H1 (cell line): ENCODE measurements at regions not wholly inside any gene's neighbourhood (a gene's known extent, or its start where the extent isn't known, plus 50 kb on each side); places are given as distances from the start of the nearest gene placed in this dataset.

Source experiments
- CTCF ChIA-PET: fragments of 300-600 bp; sonication (Branson Sonifier 250); formaldehyde crosslinking; loops from one replicate; lab custom pipeline; 2021; ENCODE audit not compliant: partially characterized antibody; lab: Charles Lee
- POLR2A ChIA-PET: fragments of 300-600 bp; sonication (Branson Sonifier 250); formaldehyde crosslinking; loops from one replicate; lab custom pipeline; 2021; ENCODE audit warnings: inconsistent platforms; ENCODE audit not compliant: partially characterized antibody; lab: Charles Lee
- DNase-seq, 2 experiments: peaks; one replicate each; pipeline versions ENCODE4 v3.0.0 to v3.0.0-alpha.2; 2010 to 2022; ENCODE audit warnings: low spot score in 2 of 2, low read depth in 1 of 2, mixed read lengths in 1 of 2
- FAIRE-seq: peaks from 2 replicates; lab custom pipeline; 2011; peaks lifted over from hg19 to GRCh38; lab: Jason Lieb, UNC
- H2AFZ ChIP-seq: 2 replicates; pipeline ENCODE4 v1.8.1; 2012; ENCODE audit warnings: low read length, inconsistent platforms
- H2AK5ac ChIP-seq: 2 replicates; pipeline ENCODE4 v1.6.1; 2013; ENCODE audit warnings: low read depth, low read length
- H2BK120ac ChIP-seq: replicated peaks from 2 replicates; pipeline ENCODE3; 2013; ENCODE audit warnings: low read depth, low read length, inconsistent platforms
- H2BK12ac ChIP-seq: 2 replicates; pipeline ENCODE4 v1.6.1; 2013; ENCODE audit warnings: low read depth, low read length
- H2BK15ac ChIP-seq: 2 replicates; pipeline ENCODE4 v1.6.1; 2013; ENCODE audit warnings: low read length
- H2BK20ac ChIP-seq: 2 replicates; pipeline ENCODE4 v1.6.1; 2013; ENCODE audit warnings: low read length
- H2BK5ac ChIP-seq: 2 replicates; pipeline ENCODE4 v1.6.1; 2013; ENCODE audit warnings: low read depth, low read length
- H3K14ac ChIP-seq: 2 replicates; pipeline ENCODE4 v1.6.1; 2013; ENCODE audit warnings: inconsistent platforms; ENCODE audit not compliant: insufficient read length
- H3K18ac ChIP-seq: 2 replicates; pipeline ENCODE4 v1.6.1; 2013; ENCODE audit warnings: low read length; ENCODE audit errors: extremely low read depth
- H3K23ac ChIP-seq: 2 replicates; pipeline ENCODE4 v1.6.1; 2013; ENCODE audit warnings: inconsistent platforms; ENCODE audit not compliant: insufficient read length
- H3K23me2 ChIP-seq: 2 replicates; pipeline ENCODE4 v1.6.1; 2013; ENCODE audit warnings: low read depth, low read length
- H3K27ac ChIP-seq: 2 replicates; pipeline ENCODE4 v1.6.1; 2011; ENCODE audit warnings: low read depth, low read length, inconsistent platforms
- H3K27me3 ChIP-seq, 4 experiments: replicated peaks in 1 of 4; 1 replicate in 1 of 4; 2 replicates in 3 of 4; pipeline versions ENCODE4 v1.6.1 to v1.8.1; 2011 to 2013; ENCODE audit warnings: low read length in 3 of 4, mild to moderate bottlenecking in 3 of 4, inconsistent platforms in 2 of 4, mixed read lengths in 2 of 4, moderate library complexity in 1 of 4; ENCODE audit not compliant: control insufficient read depth in 3 of 4, insufficient read depth in 3 of 4; ENCODE audit errors: extremely low read depth in 1 of 4
- H3K36me3 ChIP-seq, 4 experiments: 2 replicates each; pipeline versions ENCODE4 v1.6.1 to v1.8.1; 2011 to 2013; ENCODE audit warnings: mild to moderate bottlenecking in 4 of 4, low read length in 3 of 4, moderate library complexity in 2 of 4, control low read depth in 1 of 4, inconsistent platforms in 1 of 4; ENCODE audit not compliant: insufficient read depth in 4 of 4, control insufficient read depth in 2 of 4
- H3K4ac ChIP-seq: replicated peaks from 2 replicates; pipeline ENCODE3; 2013; ENCODE audit warnings: low read length, low read depth, mixed read lengths, inconsistent platforms; ENCODE audit not compliant: insufficient read length
- H3K4me1 ChIP-seq, 4 experiments: replicated peaks in 1 of 4; 1 replicate in 1 of 4; 2 replicates in 3 of 4; pipeline versions ENCODE4 v1.6.1 to v1.8.1; 2011 to 2013; ENCODE audit warnings: low read length in 3 of 4, inconsistent platforms in 2 of 4, mixed read lengths in 1 of 4; ENCODE audit not compliant: insufficient read depth in 4 of 4, control insufficient read depth in 3 of 4
- H3K4me2 ChIP-seq, 2 experiments: 2 replicates each; pipeline versions ENCODE4 v1.6.1 to v1.8.1; 2011 to 2013; ENCODE audit warnings: low read depth in 2 of 2, low read length in 2 of 2, control low read depth in 1 of 2, inconsistent platforms in 1 of 2, mild to moderate bottlenecking in 1 of 2; ENCODE audit not compliant: insufficient read depth in 1 of 2
- H3K4me3 ChIP-seq, 4 experiments: fragments of 200-600, 300-600 bp in 1 of 4; sonication (generic), shearing (Covaris generic), sonication (Bioruptor Twin) in 1 of 4; 2 replicates each; pipeline versions ENCODE4 v1.5.1 to v1.8.1; 2011 to 2016; ENCODE audit warnings: low read length in 4 of 4, low read depth in 3 of 4, control low read depth in 2 of 4, inconsistent platforms in 2 of 4, mild to moderate bottlenecking in 2 of 4, mixed read lengths in 1 of 4, moderate library complexity in 1 of 4; ENCODE audit not compliant: insufficient read depth in 2 of 4; ENCODE audit errors: extremely low read depth in 1 of 4
- H3K56ac ChIP-seq: replicated peaks from 2 replicates; pipeline ENCODE3; 2013; ENCODE audit warnings: low read depth, mild to moderate bottlenecking, mixed read lengths, low read length, inconsistent platforms; ENCODE audit not compliant: insufficient read length
- H3K79me1 ChIP-seq: 2 replicates; pipeline ENCODE4 v1.6.1; 2013; ENCODE audit warnings: low read depth, low read length, control low read depth
- H3K79me2 ChIP-seq, 2 experiments: 2 replicates each; pipeline versions ENCODE4 v1.6.1 to v1.8.1; 2012 to 2013; ENCODE audit warnings: low read length in 2 of 2, mild to moderate bottlenecking in 2 of 2, inconsistent platforms in 1 of 2; ENCODE audit not compliant: insufficient read depth in 2 of 2, control insufficient read depth in 1 of 2
- H3K9ac ChIP-seq, 4 experiments: replicated peaks in 1 of 4; 1 replicate in 1 of 4; 2 replicates in 3 of 4; pipeline versions ENCODE4 v1.6.1 to v1.8.1; 2011 to 2013; ENCODE audit warnings: low read depth in 3 of 4, low read length in 3 of 4, control low read depth in 2 of 4, mild to moderate bottlenecking in 2 of 4, moderate library complexity in 2 of 4, inconsistent platforms in 1 of 4; ENCODE audit errors: extremely low read depth in 1 of 4
- H3K9me3 ChIP-seq, 2 experiments: 2 replicates each; pipeline versions ENCODE4 v1.6.1 to v1.8.1; 2012 to 2013; ENCODE audit warnings: mild to moderate bottlenecking in 2 of 2, moderate library complexity in 2 of 2, control low read depth in 1 of 2, inconsistent platforms in 1 of 2, low read depth in 1 of 2, low read length in 1 of 2, mixed read lengths in 1 of 2; ENCODE audit not compliant: insufficient read depth in 2 of 2
- H4K20me1 ChIP-seq, 2 experiments: replicated peaks in 1 of 2; 2 replicates each; pipeline versions ENCODE3 to v1.8.1; 2011 to 2013; ENCODE audit warnings: inconsistent platforms in 2 of 2, low read length in 2 of 2, mild to moderate bottlenecking in 1 of 2; ENCODE audit not compliant: insufficient read depth in 2 of 2, control insufficient read depth in 1 of 2
- H4K5ac ChIP-seq: 2 replicates; pipeline ENCODE4 v1.6.1; 2013; ENCODE audit warnings: low read length, low read depth, mixed read lengths, inconsistent platforms; ENCODE audit not compliant: insufficient read length
- H4K8ac ChIP-seq: 2 replicates; pipeline ENCODE4 v1.8.0; 2013; ENCODE audit warnings: mild to moderate bottlenecking, moderate library complexity, low read length, inconsistent platforms; ENCODE audit not compliant: insufficient read depth; ENCODE audit errors: extremely low read depth
- H4K91ac ChIP-seq: replicated peaks from 2 replicates; pipeline ENCODE3; 2013; ENCODE audit warnings: low read length, mixed read lengths, inconsistent platforms; ENCODE audit not compliant: insufficient read length
- GTF2F1 ChIP-seq: IDR thresholded peaks from 2 replicates; pipeline ENCODE4 v1.6.1; 2012; ENCODE audit warnings: low read depth, low read length, improper control_type of control experiment, borderline replicate concordance
- JUN ChIP-seq: IDR thresholded peaks from 2 replicates; pipeline ENCODE4 v1.6.1; 2011; ENCODE audit warnings: low read depth, mild to moderate bottlenecking, improper control_type of control experiment, low read length
- PHF8 ChIP-seq: fragments of 200-600 bp; sonication (generic); conservative IDR thresholded peaks from 2 replicates; pipeline ENCODE4 v1.7.1; 2012; ENCODE audit warnings: low read depth, mild to moderate bottlenecking, inconsistent platforms, low read length, moderate library complexity
- RBBP5 ChIP-seq: IDR thresholded peaks from 2 replicates; pipeline ENCODE4 v1.7.1; 2012; ENCODE audit warnings: low read depth, mild to moderate bottlenecking, inconsistent platforms, low read length, moderate library complexity, borderline replicate concordance
- SIN3A ChIP-seq, 2 experiments: IDR thresholded peaks in 1 of 2; conservative IDR thresholded peaks in 1 of 2; 2 replicates each; pipeline ENCODE4 v1.6.1; 2011 to 2012; ENCODE audit warnings: low read length in 2 of 2, improper control_type of control experiment in 1 of 2, low read depth in 1 of 2, mild to moderate bottlenecking in 1 of 2
- SP4 ChIP-seq: IDR thresholded peaks from 2 replicates; pipeline ENCODE4 v1.6.1; 2012; ENCODE audit warnings: low read length, inconsistent platforms
- WGBS, 2 experiments: shearing (Covaris generic) in 1 of 2; methylation state at CpG; one replicate each; pipeline versions ENCODE4 v1.1.6 to v1.1.7; 2013 to 2015; ENCODE audit warnings: low lambda C conversion rate in 2 of 2, mixed read lengths in 2 of 2, inconsistent platforms in 1 of 2, low coverage in 1 of 2, missing lambda C conversion rate in 1 of 2; ENCODE audit not compliant: insufficient replicate concordance in 2 of 2, insufficient coverage in 1 of 2, insufficient read length in 1 of 2; ENCODE audit errors: extremely low coverage in 1 of 2, missing lambda C conversion rate in 1 of 2; 5-methylcytosine and 5-hydroxymethylcytosine counted together
- TF ChIP-seq, protein P1 (sequence below): IDR thresholded peaks from 2 replicates; pipeline ENCODE4 v1.6.1; 2012; ENCODE audit warnings: inconsistent platforms

DNA sequence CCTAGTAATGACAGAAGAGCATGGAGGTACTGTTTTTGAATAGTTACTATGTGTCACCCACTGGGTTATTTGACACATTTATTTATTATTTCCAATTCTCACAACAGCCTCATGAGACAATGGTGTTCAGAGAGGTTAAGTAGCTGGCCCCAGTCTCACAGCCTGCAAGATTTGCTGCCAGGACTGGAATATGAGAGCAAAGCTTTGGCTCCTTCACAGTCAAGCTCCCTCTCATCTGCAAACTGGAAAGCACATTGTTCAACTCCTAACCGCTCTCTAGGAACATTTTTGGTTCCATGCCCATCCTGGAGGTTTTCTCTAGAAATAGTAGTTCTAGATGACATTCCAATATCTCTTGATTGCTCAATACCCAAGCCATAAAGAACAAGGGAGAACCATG, 75.5 kb upstream of the CXCL12 start:
- no peaks in the 10 kb centered on the region for H3K79me2 ChIP-seq
- H2AFZ ChIP-seq = no peak overlapping the region
- no peak overlapping the region for H2BK15ac ChIP-seq
- H3K79me1 ChIP-seq = no peaks in the 10 kb centered on the region
- H3K27me3 ChIP-seq = no peaks in the 10 kb centered on the region
- no peak overlapping the region for H3K27ac ChIP-seq
- no peak overlapping the region for H2BK5ac ChIP-seq
- no peak overlapping the region for H2BK120ac ChIP-seq
- no peaks in the 10 kb centered on the region for H3K23me2 ChIP-seq
- CTCF ChIA-PET = interaction anchor here (0.9 to 1.2 kb wide), 2 partner anchors 62 to 445 kb away, joined by 3 read pairs; no protein-coding TSS in a partner anchor
- H3K23ac ChIP-seq = no peak overlapping the region
- no peak overlapping the region for H4K91ac ChIP-seq
- no peak overlapping the region for H3K4ac ChIP-seq
- H2BK12ac ChIP-seq = no peak overlapping the region
- 100% methylated on average over 1 of the region's 1 CpG; no CpG with 5 or more reads in 1 of the 2 experiments for WGBS, 2 experiments
- no peak overlapping the region for H3K14ac ChIP-seq
- no peak overlapping the region for H4K5ac ChIP-seq
- no peak overlapping the region for H3K18ac ChIP-seq
- no peak overlapping the region for H3K56ac ChIP-seq
- no peak overlapping the region for H2AK5ac ChIP-seq
- no peaks in the 10 kb centered on the region for H3K4me1 ChIP-seq
- no peaks in the 10 kb centered on the region for H4K20me1 ChIP-seq
- no peaks in the 10 kb centered on the region; a peak in 1 of 4 replicates for H3K9me3 ChIP-seq
- TF ChIP-seq SIN3A (conservative IDR thresholded peaks at IDR 0.05 in 1 of 2, IDR thresholded peaks at IDR 0.05 in 1 of 2; ENCODE audit: low read depth in 1 of 2, low read length in 2 of 2) = no peak
- TF ChIP-seq, protein P1, sequence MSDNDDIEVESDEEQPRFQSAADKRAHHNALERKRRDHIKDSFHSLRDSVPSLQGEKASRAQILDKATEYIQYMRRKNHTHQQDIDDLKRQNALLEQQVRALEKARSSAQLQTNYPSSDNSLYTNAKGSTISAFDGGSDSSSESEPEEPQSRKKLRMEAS = no peak
- no peak for TF ChIP-seq JUN
- TF ChIP-seq GTF2F1 = no peak
- TF ChIP-seq RBBP5 = no peak
- no peak for TF ChIP-seq SP4
- no peak for TF ChIP-seq PHF8
- H3K36me3 ChIP-seq = no peaks in the 10 kb centered on the region
- no peak overlapping the region for H3K4me3 ChIP-seq
- H4K8ac ChIP-seq = no peak overlapping the region
- DNase-seq = no peak
- H2BK20ac ChIP-seq = no peak overlapping the region
- H3K9ac ChIP-seq = no peak overlapping the region
- no peak overlapping the region for H3K4me2 ChIP-seq
- POLR2A ChIA-PET = no interaction called here
- FAIRE-seq = no peak
